ENCODE measurements at regions not wholly inside any gene's neighbourhood (a gene's known extent, or its start where the extent isn't known, plus 50 kb on each side); places are given as distances from the start of the nearest gene placed in this dataset.

DNA sequence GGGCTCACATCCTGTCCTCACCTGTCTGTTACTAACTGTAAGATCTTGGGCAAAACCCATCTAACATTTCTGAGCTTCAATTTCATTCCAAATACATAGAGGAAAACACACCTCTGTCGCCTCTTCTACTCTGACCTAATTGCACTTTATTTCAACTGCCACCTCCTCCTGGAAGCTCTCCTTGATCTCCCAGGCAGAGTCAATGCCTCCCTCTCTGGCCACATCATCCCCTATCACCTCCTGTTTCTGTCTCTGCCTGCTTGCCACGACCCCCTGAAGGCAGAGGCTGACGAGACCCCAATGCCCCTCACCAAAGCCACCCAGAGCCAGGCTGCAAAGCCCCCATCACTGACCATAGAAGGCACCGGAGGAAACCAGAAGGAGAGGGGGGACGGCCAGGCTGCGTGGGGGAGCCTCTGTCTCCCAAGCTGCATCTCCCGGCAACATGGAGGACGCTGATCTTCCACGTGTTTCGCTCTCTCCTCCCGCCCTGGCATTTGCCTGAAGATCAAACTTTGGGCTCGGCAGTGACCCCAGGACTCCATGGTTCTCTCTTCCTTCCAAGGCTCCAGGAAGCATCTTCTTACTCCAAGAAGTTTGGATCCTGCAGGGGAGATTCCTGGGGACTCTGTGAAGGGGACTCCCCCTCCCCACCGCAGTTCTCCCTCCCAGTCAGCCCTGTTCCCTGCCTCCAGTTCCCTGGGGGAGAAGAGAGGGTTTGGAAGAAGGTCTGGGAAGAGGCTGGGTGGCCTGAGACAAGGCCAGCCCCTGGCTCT lies 50.1 kb upstream of the BCL11B start:
- no peaks in the 10 kb centered on the region for H3K27me3 ChIP-seq (ENCODE audit: insufficient read depth, low read length)
- H3K36me3 Mint-ChIP-seq (ENCODE audit: insufficient read depth in 1 of 3, low read depth in 3 of 3), result no peaks in the 10 kb centered on the region; a peak in 1 of 7 replicates
- H3K27ac ChIP-seq (ENCODE audit: insufficient read length, low read depth, low read length), result no peak overlapping the region
- H4K91ac ChIP-seq (ENCODE audit: insufficient read length, low read depth, low read length), result no peak overlapping the region
- no peak overlapping the region for H3K4me2 ChIP-seq (ENCODE audit: insufficient read depth, insufficient read length, low read length)
- H4K8ac ChIP-seq (replicated peaks; ENCODE audit: insufficient read length, low read depth, low read length), result no peak overlapping the region
- H3K9me3 ChIP-seq (ENCODE audit: control insufficient read depth, low read depth, low read length), result no peaks in the 10 kb centered on the region
- H3K23ac ChIP-seq (ENCODE audit: insufficient read length, low read depth, low read length), result no peak overlapping the region
- no peak overlapping the region for H3K56ac ChIP-seq (ENCODE audit: insufficient read length, low read depth, low read length)
- no peak overlapping the region for H3K4me3 Mint-ChIP-seq
- H3K23me2 ChIP-seq (ENCODE audit: insufficient read length, low read depth, low read length, poor library complexity, severe bottlenecking), result no peaks in the 10 kb centered on the region
- no peaks in the 10 kb centered on the region for H3K9me3 Mint-ChIP-seq
- H2BK5ac ChIP-seq (ENCODE audit: insufficient read length, low read length), result no peak overlapping the region
- H3K4me1 Mint-ChIP-seq, result peaks cover 11 to 12% of the 10 kb centered on the region in 2 experiments
- H2BK15ac ChIP-seq (ENCODE audit: low read depth, low read length), result no peak overlapping the region
- H3K14ac ChIP-seq (ENCODE audit: insufficient read depth, low read length), result no peak overlapping the region
- peaks cover 3% of the 10 kb centered on the region for H3K27me3 Mint-ChIP-seq (ENCODE audit: low read depth)
- no peak overlapping the region for H2AK5ac ChIP-seq (ENCODE audit: insufficient read length, low read length)
- no peaks in the 10 kb centered on the region for H3K79me2 ChIP-seq (ENCODE audit: insufficient read depth, low read length)
- DNase-seq, result no peak
- H2BK12ac ChIP-seq (ENCODE audit: insufficient read length, low read depth, low read length), result no peak overlapping the region
- H3T11ph ChIP-seq (ENCODE audit: low read length), result no peak overlapping the region
- peak overlapping the region in 1 of 3 experiments; percentile 56; a peak in 1 of 7 replicates for H3K27ac Mint-ChIP-seq
- H4K20me1 ChIP-seq (ENCODE audit: control insufficient read depth, insufficient read depth, insufficient read length), result no peaks in the 10 kb centered on the region
- H2BK120ac ChIP-seq (ENCODE audit: low read depth, low read length, poor library complexity, severe bottlenecking), result no peak overlapping the region
- no peaks in the 10 kb centered on the region; the same call in 1 of the 2 replicates for H3K4me1 ChIP-seq (ENCODE audit: insufficient read depth, low read length)
- no peak overlapping the region for H3K9ac ChIP-seq (ENCODE audit: extremely low read depth, insufficient read length, low read length)
- no CpG with 5 or more reads among the region's 13 CpGs for WGBS (ENCODE audit: extremely low coverage, insufficient read length, low lambda C conversion rate)
- H3K4ac ChIP-seq (ENCODE audit: low read depth, low read length), result no peak overlapping the region
- H2AFZ ChIP-seq (ENCODE audit: low read length), result no peak overlapping the region
- no peak overlapping the region for H2BK20ac ChIP-seq (ENCODE audit: low read depth, low read length, poor library complexity, severe bottlenecking)
- H4K5ac ChIP-seq (ENCODE audit: insufficient read length, low read depth, low read length), result no peak overlapping the region
- TF ChIP-seq, protein P1, sequence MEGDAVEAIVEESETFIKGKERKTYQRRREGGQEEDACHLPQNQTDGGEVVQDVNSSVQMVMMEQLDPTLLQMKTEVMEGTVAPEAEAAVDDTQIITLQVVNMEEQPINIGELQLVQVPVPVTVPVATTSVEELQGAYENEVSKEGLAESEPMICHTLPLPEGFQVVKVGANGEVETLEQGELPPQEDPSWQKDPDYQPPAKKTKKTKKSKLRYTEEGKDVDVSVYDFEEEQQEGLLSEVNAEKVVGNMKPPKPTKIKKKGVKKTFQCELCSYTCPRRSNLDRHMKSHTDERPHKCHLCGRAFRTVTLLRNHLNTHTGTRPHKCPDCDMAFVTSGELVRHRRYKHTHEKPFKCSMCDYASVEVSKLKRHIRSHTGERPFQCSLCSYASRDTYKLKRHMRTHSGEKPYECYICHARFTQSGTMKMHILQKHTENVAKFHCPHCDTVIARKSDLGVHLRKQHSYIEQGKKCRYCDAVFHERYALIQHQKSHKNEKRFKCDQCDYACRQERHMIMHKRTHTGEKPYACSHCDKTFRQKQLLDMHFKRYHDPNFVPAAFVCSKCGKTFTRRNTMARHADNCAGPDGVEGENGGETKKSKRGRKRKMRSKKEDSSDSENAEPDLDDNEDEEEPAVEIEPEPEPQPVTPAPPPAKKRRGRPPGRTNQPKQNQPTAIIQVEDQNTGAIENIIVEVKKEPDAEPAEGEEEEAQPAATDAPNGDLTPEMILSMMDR (conservative IDR thresholded peaks at IDR 0.05), result no peak
- H3K79me1 ChIP-seq (ENCODE audit: insufficient read depth, low read depth, low read length, poor library complexity, severe bottlenecking), result no peaks in the 10 kb centered on the region
- H3K18ac ChIP-seq (ENCODE audit: insufficient read length, low read depth, low read length), result no peak overlapping the region
